ENCODE measurements at regions not wholly inside any gene's neighbourhood (a gene's known extent, or its start where the extent isn't known, plus 50 kb on each side); places are given as distances from the start of the nearest gene placed in this dataset.
"Not testable (repeated sequence)": the region's sequence is repeated elsewhere in the genome, so short reads cannot be mapped to it uniquely, and the experiment has no call there.

- H3K4me3 ChIP-seq (ENCODE audit: insufficient read depth, low read depth, low read length, poor library complexity, severe bottlenecking); H3K36me3 ChIP-seq (ENCODE audit: control insufficient read depth, insufficient read depth, low read length); H3K27me3 ChIP-seq (replicated peaks; ENCODE audit: control insufficient read depth, insufficient read depth, low read length, poor library complexity, severe bottlenecking); DNase-seq; H3K4me1 ChIP-seq (ENCODE audit: control insufficient read depth, insufficient read depth, low read length, poor library complexity, severe bottlenecking); H3K27ac ChIP-seq (ENCODE audit: insufficient read depth, low read length, poor library complexity, severe bottlenecking); H3K9me3 ChIP-seq (ENCODE audit: control insufficient read depth, low read length): not testable (repeated sequence)
Measured at GRCh38 chr3:137872589-137872988, 108.5 kb downstream of the SOX14 start.

- H3K4me1 ChIP-seq (ENCODE audit: control insufficient read depth, insufficient read depth, low read length, poor library complexity, severe bottlenecking); H3K27me3 ChIP-seq (replicated peaks; ENCODE audit: control insufficient read depth, insufficient read depth, low read length, poor library complexity, severe bottlenecking); H3K4me3 ChIP-seq (ENCODE audit: insufficient read depth, low read depth, low read length, poor library complexity, severe bottlenecking); H3K9me3 ChIP-seq (ENCODE audit: control insufficient read depth, low read length); DNase-seq; H3K36me3 ChIP-seq (ENCODE audit: control insufficient read depth, insufficient read depth, low read length); H3K27ac ChIP-seq (ENCODE audit: insufficient read depth, low read length, poor library complexity, severe bottlenecking): not testable (repeated sequence)
Measured at GRCh38 chr3:137896842-137897241, 113.1 kb upstream of the CLDN18 start.

- Histone ChIP-seq H3K27me3 (replicated peaks; ENCODE audit: control insufficient read depth, insufficient read depth, low read length, poor library complexity, severe bottlenecking) (no peaks in the 10 kb centered on the region), H3K4me1 (ENCODE audit: control insufficient read depth, insufficient read depth, low read length, poor library complexity, severe bottlenecking) (no peaks in the 10 kb centered on the region), H3K9me3 (ENCODE audit: control insufficient read depth, low read length) (no peaks in the 10 kb centered on the region), H3K27ac (ENCODE audit: insufficient read depth, low read length, poor library complexity, severe bottlenecking) (no peak overlapping the region), H3K36me3 (ENCODE audit: control insufficient read depth, insufficient read depth, low read length) (no peaks in the 10 kb centered on the region), H3K4me3 (ENCODE audit: insufficient read depth, low read depth, low read length, poor library complexity, severe bottlenecking) (no peak overlapping the region)
- no peak for DNase-seq
Measured at GRCh38 chr3:137906985-137907649, 102.8 kb upstream of the CLDN18 start.

- DNase-seq: no peak
- Histone ChIP-seq H3K4me3 (ENCODE audit: insufficient read depth, low read depth, low read length, poor library complexity, severe bottlenecking) (no peak overlapping the region), H3K27me3 (replicated peaks; ENCODE audit: control insufficient read depth, insufficient read depth, low read length, poor library complexity, severe bottlenecking) (no peaks in the 10 kb centered on the region), H3K36me3 (ENCODE audit: control insufficient read depth, insufficient read depth, low read length) (no peaks in the 10 kb centered on the region), H3K9me3 (ENCODE audit: control insufficient read depth, low read length) (no peaks in the 10 kb centered on the region), H3K27ac (ENCODE audit: insufficient read depth, low read length, poor library complexity, severe bottlenecking) (no peak overlapping the region), H3K4me1 (ENCODE audit: control insufficient read depth, insufficient read depth, low read length, poor library complexity, severe bottlenecking) (no peaks in the 10 kb centered on the region)
Measured at GRCh38 chr3:137924628-137925027, 85.3 kb upstream of the CLDN18 start.

- Histone ChIP-seq H3K36me3 (ENCODE audit: control insufficient read depth, insufficient read depth, low read length) (no peaks in the 10 kb centered on the region), H3K27ac (ENCODE audit: insufficient read depth, low read length, poor library complexity, severe bottlenecking) (no peak overlapping the region), H3K9me3 (ENCODE audit: control insufficient read depth, low read length) (no peaks in the 10 kb centered on the region), H3K4me1 (ENCODE audit: control insufficient read depth, insufficient read depth, low read length, poor library complexity, severe bottlenecking) (no peaks in the 10 kb centered on the region), H3K27me3 (replicated peaks; ENCODE audit: control insufficient read depth, insufficient read depth, low read length, poor library complexity, severe bottlenecking) (no peaks in the 10 kb centered on the region), H3K4me3 (ENCODE audit: insufficient read depth, low read depth, low read length, poor library complexity, severe bottlenecking) (no peak overlapping the region)
- DNase-seq: no peak
Measured at GRCh38 chr3:137925080-137925479, 84.9 kb upstream of the CLDN18 start.

- no peak for DNase-seq
- Histone ChIP-seq H3K36me3 (ENCODE audit: control insufficient read depth, insufficient read depth, low read length) (no peaks in the 10 kb centered on the region), H3K4me3 (ENCODE audit: insufficient read depth, low read depth, low read length, poor library complexity, severe bottlenecking) (no peak overlapping the region), H3K9me3 (ENCODE audit: control insufficient read depth, low read length) (no peaks in the 10 kb centered on the region), H3K4me1 (ENCODE audit: control insufficient read depth, insufficient read depth, low read length, poor library complexity, severe bottlenecking) (no peaks in the 10 kb centered on the region), H3K27me3 (replicated peaks; ENCODE audit: control insufficient read depth, insufficient read depth, low read length, poor library complexity, severe bottlenecking) (no peaks in the 10 kb centered on the region), H3K27ac (ENCODE audit: insufficient read depth, low read length, poor library complexity, severe bottlenecking) (no peak overlapping the region)
Measured at GRCh38 chr3:137926991-137927390, 83.0 kb upstream of the CLDN18 start.

- DNase-seq: no peak
- no peak overlapping the region for H3K27ac ChIP-seq (ENCODE audit: insufficient read depth, low read length, poor library complexity, severe bottlenecking)
- no peaks in the 10 kb centered on the region for H3K36me3 ChIP-seq (ENCODE audit: control insufficient read depth, insufficient read depth, low read length)
- H3K9me3 ChIP-seq (ENCODE audit: control insufficient read depth, low read length): no peaks in the 10 kb centered on the region
- H3K27me3 ChIP-seq (replicated peaks; ENCODE audit: control insufficient read depth, insufficient read depth, low read length, poor library complexity, severe bottlenecking): no peaks in the 10 kb centered on the region
- H3K4me3 ChIP-seq (ENCODE audit: insufficient read depth, low read depth, low read length, poor library complexity, severe bottlenecking): no peak overlapping the region
- no peaks in the 10 kb centered on the region for H3K4me1 ChIP-seq (ENCODE audit: control insufficient read depth, insufficient read depth, low read length, poor library complexity, severe bottlenecking)
Measured at GRCh38 chr3:137930976-137931375, 79.0 kb upstream of the CLDN18 start.

- Histone ChIP-seq H3K36me3 (ENCODE audit: control insufficient read depth, insufficient read depth, low read length) (no peaks in the 10 kb centered on the region), H3K4me3 (ENCODE audit: insufficient read depth, low read depth, low read length, poor library complexity, severe bottlenecking) (no peak overlapping the region), H3K27me3 (replicated peaks; ENCODE audit: control insufficient read depth, insufficient read depth, low read length, poor library complexity, severe bottlenecking) (no peaks in the 10 kb centered on the region), H3K4me1 (ENCODE audit: control insufficient read depth, insufficient read depth, low read length, poor library complexity, severe bottlenecking) (no peaks in the 10 kb centered on the region), H3K27ac (ENCODE audit: insufficient read depth, low read length, poor library complexity, severe bottlenecking) (no peak overlapping the region), H3K9me3 (ENCODE audit: control insufficient read depth, low read length) (no peaks in the 10 kb centered on the region)
- DNase-seq: no peak
Measured at GRCh38 chr3:137938876-137939275, 71.1 kb upstream of the CLDN18 start.

GRCh38 chr3:137944593-137944992 lies 65.4 kb upstream of the CLDN18 start:
- H3K4me1 ChIP-seq (ENCODE audit: control insufficient read depth, insufficient read depth, low read length, poor library complexity, severe bottlenecking): no peaks in the 10 kb centered on the region
- no peaks in the 10 kb centered on the region for H3K9me3 ChIP-seq (ENCODE audit: control insufficient read depth, low read length)
- no peaks in the 10 kb centered on the region for H3K27me3 ChIP-seq (replicated peaks; ENCODE audit: control insufficient read depth, insufficient read depth, low read length, poor library complexity, severe bottlenecking)
- H3K4me3 ChIP-seq (ENCODE audit: insufficient read depth, low read depth, low read length, poor library complexity, severe bottlenecking): no peak overlapping the region
- DNase-seq: no peak
- no peaks in the 10 kb centered on the region for H3K36me3 ChIP-seq (ENCODE audit: control insufficient read depth, insufficient read depth, low read length)
- H3K27ac ChIP-seq (ENCODE audit: insufficient read depth, low read length, poor library complexity, severe bottlenecking): no peak overlapping the region

GRCh38 chr3:137946356-137946973 lies 63.5 kb upstream of the CLDN18 start:
- H3K27ac ChIP-seq (ENCODE audit: insufficient read depth, low read length, poor library complexity, severe bottlenecking): no peak overlapping the region
- H3K9me3 ChIP-seq (ENCODE audit: control insufficient read depth, low read length): no peaks in the 10 kb centered on the region
- no peaks in the 10 kb centered on the region for H3K4me1 ChIP-seq (ENCODE audit: control insufficient read depth, insufficient read depth, low read length, poor library complexity, severe bottlenecking)
- H3K27me3 ChIP-seq (replicated peaks; ENCODE audit: control insufficient read depth, insufficient read depth, low read length, poor library complexity, severe bottlenecking): no peaks in the 10 kb centered on the region
- H3K36me3 ChIP-seq (ENCODE audit: control insufficient read depth, insufficient read depth, low read length): no peaks in the 10 kb centered on the region
- peak in 1 of 3 donors; percentile 9 for DNase-seq
- no peak overlapping the region for H3K4me3 ChIP-seq (ENCODE audit: insufficient read depth, low read depth, low read length, poor library complexity, severe bottlenecking)

All from effector memory CD4-positive, alpha-beta T cell (primary cell).